ENCODE measurements at regions not wholly inside any gene's neighbourhood (a gene's known extent, or its start where the extent isn't known, plus 50 kb on each side); places are given as distances from the start of the nearest gene placed in this dataset.

GRCh38 chr9:28770827-28771226 lies 1197.5 kb upstream of the C9orf72 start:
- no peak for DNase-seq (ENCODE audit: low spot score)
- H3K4me3 Mint-ChIP-seq: no peak overlapping the region
- H3K27me3 Mint-ChIP-seq (ENCODE audit: low read depth): no peaks in the 10 kb centered on the region
- H3K36me3 Mint-ChIP-seq (ENCODE audit: low read depth): no peaks in the 10 kb centered on the region
- H3K4me1 Mint-ChIP-seq (ENCODE audit: low read depth): no peaks in the 10 kb centered on the region
- no peak overlapping the region for H3K27ac Mint-ChIP-seq
- H3K9me3 Mint-ChIP-seq: no peaks in the 10 kb centered on the region

GRCh38 chr9:28774433-28775235 lies 1201.4 kb upstream of the C9orf72 start:
- no peaks in the 10 kb centered on the region for H3K36me3 Mint-ChIP-seq (ENCODE audit: low read depth)
- DNase-seq (ENCODE audit: low spot score): no peak
- H3K27ac Mint-ChIP-seq: no peak overlapping the region
- no peaks in the 10 kb centered on the region for H3K27me3 Mint-ChIP-seq (ENCODE audit: low read depth)
- no peaks in the 10 kb centered on the region for H3K9me3 Mint-ChIP-seq
- no peak overlapping the region for H3K4me3 Mint-ChIP-seq
- no peaks in the 10 kb centered on the region for H3K4me1 Mint-ChIP-seq (ENCODE audit: low read depth)

- Mint-ChIP-seq H3K27ac (no peak overlapping the region), H3K9me3 (no peaks in the 10 kb centered on the region), H3K27me3 (ENCODE audit: low read depth) (no peaks in the 10 kb centered on the region), H3K36me3 (ENCODE audit: low read depth) (no peaks in the 10 kb centered on the region), H3K4me1 (ENCODE audit: low read depth) (no peaks in the 10 kb centered on the region), H3K4me3 (no peak overlapping the region)
- no peak for DNase-seq (ENCODE audit: low spot score)
Measured at GRCh38 chr9:28779243-28779642, 1206.0 kb upstream of the C9orf72 start.

GRCh38 chr9:28781481-28781880 lies 1208.2 kb upstream of the C9orf72 start:
- no peaks in the 10 kb centered on the region for H3K4me1 Mint-ChIP-seq (ENCODE audit: low read depth)
- no peaks in the 10 kb centered on the region for H3K27me3 Mint-ChIP-seq (ENCODE audit: low read depth)
- DNase-seq (ENCODE audit: low spot score): no peak
- no peak overlapping the region for H3K27ac Mint-ChIP-seq
- H3K36me3 Mint-ChIP-seq (ENCODE audit: low read depth): no peaks in the 10 kb centered on the region
- H3K9me3 Mint-ChIP-seq: no peaks in the 10 kb centered on the region
- no peak overlapping the region for H3K4me3 Mint-ChIP-seq

GRCh38 chr9:28782630-28783029 lies 1209.3 kb upstream of the C9orf72 start:
- no peak overlapping the region for H3K4me3 Mint-ChIP-seq
- no peaks in the 10 kb centered on the region for H3K9me3 Mint-ChIP-seq
- H3K27ac Mint-ChIP-seq: no peak overlapping the region
- H3K36me3 Mint-ChIP-seq (ENCODE audit: low read depth): no peaks in the 10 kb centered on the region
- DNase-seq (ENCODE audit: low spot score): no peak
- no peaks in the 10 kb centered on the region for H3K4me1 Mint-ChIP-seq (ENCODE audit: low read depth)
- no peaks in the 10 kb centered on the region for H3K27me3 Mint-ChIP-seq (ENCODE audit: low read depth)

GRCh38 chr9:28792716-28793115 lies 1219.4 kb upstream of the C9orf72 start:
- Mint-ChIP-seq H3K27me3 (ENCODE audit: low read depth) (no peaks in the 10 kb centered on the region), H3K36me3 (ENCODE audit: low read depth) (no peaks in the 10 kb centered on the region), H3K27ac (no peak overlapping the region)

GRCh38 chr9:28799876-28800275 lies 1226.6 kb upstream of the C9orf72 start:
- Mint-ChIP-seq H3K36me3 (ENCODE audit: low read depth) (no peaks in the 10 kb centered on the region), H3K27ac (no peak overlapping the region)

More at GRCh38 chr9:28792716-28793115, 1219.4 kb upstream of the C9orf72 start:
- Mint-ChIP-seq H3K4me1 (ENCODE audit: low read depth) (no peaks in the 10 kb centered on the region), H3K9me3 (no peaks in the 10 kb centered on the region), H3K4me3 (no peak overlapping the region)
- no peak for DNase-seq (ENCODE audit: low spot score)

GRCh38 chr9:28801144-28801799 lies 1228.0 kb upstream of the C9orf72 start:
- Mint-ChIP-seq H3K4me1 (ENCODE audit: low read depth) (no peaks in the 10 kb centered on the region), H3K27ac (no peak overlapping the region), H3K4me3 (no peak overlapping the region), H3K9me3 (no peaks in the 10 kb centered on the region), H3K27me3 (ENCODE audit: low read depth) (no peaks in the 10 kb centered on the region), H3K36me3 (ENCODE audit: low read depth) (no peaks in the 10 kb centered on the region)
- no peak for DNase-seq (ENCODE audit: low spot score)

More at GRCh38 chr9:28799876-28800275, 1226.6 kb upstream of the C9orf72 start:
- Mint-ChIP-seq H3K4me1 (ENCODE audit: low read depth) (no peaks in the 10 kb centered on the region), H3K27me3 (ENCODE audit: low read depth) (no peaks in the 10 kb centered on the region), H3K9me3 (no peaks in the 10 kb centered on the region), H3K4me3 (no peak overlapping the region)
- DNase-seq (ENCODE audit: low spot score): no peak

GRCh38 chr9:28805197-28805596 lies 1231.9 kb upstream of the C9orf72 start:
- Mint-ChIP-seq H3K36me3 (ENCODE audit: low read depth) (no peaks in the 10 kb centered on the region), H3K4me1 (ENCODE audit: low read depth) (no peaks in the 10 kb centered on the region), H3K27ac (no peak overlapping the region), H3K9me3 (peaks cover 3% of the 10 kb centered on the region), H3K27me3 (ENCODE audit: low read depth) (no peaks in the 10 kb centered on the region), H3K4me3 (no peak overlapping the region)
- no peak for DNase-seq (ENCODE audit: low spot score)

GRCh38 chr9:28808042-28808441 lies 1234.8 kb upstream of the C9orf72 start:
- Mint-ChIP-seq H3K9me3 (peaks cover 3% of the 10 kb centered on the region), H3K4me1 (ENCODE audit: low read depth) (no peaks in the 10 kb centered on the region), H3K27me3 (ENCODE audit: low read depth) (no peaks in the 10 kb centered on the region), H3K27ac (no peak overlapping the region), H3K4me3 (no peak overlapping the region), H3K36me3 (ENCODE audit: low read depth) (no peaks in the 10 kb centered on the region)
- DNase-seq (ENCODE audit: low spot score): no peak

GRCh38 chr9:28810388-28811075 lies 1237.3 kb upstream of the C9orf72 start:
- no peak for DNase-seq (ENCODE audit: low spot score)
- H3K4me1 Mint-ChIP-seq (ENCODE audit: low read depth): no peaks in the 10 kb centered on the region
- no peak overlapping the region for H3K4me3 Mint-ChIP-seq
- no peaks in the 10 kb centered on the region for H3K27me3 Mint-ChIP-seq (ENCODE audit: low read depth)
- peaks cover 3% of the 10 kb centered on the region for H3K9me3 Mint-ChIP-seq
- no peaks in the 10 kb centered on the region for H3K36me3 Mint-ChIP-seq (ENCODE audit: low read depth)
- no peak overlapping the region for H3K27ac Mint-ChIP-seq

- Mint-ChIP-seq H3K27me3 (ENCODE audit: low read depth) (no peaks in the 10 kb centered on the region), H3K36me3 (ENCODE audit: low read depth) (no peaks in the 10 kb centered on the region), H3K27ac (no peak overlapping the region), H3K4me3 (no peak overlapping the region), H3K9me3 (peaks cover 4% of the 10 kb centered on the region), H3K4me1 (ENCODE audit: low read depth) (no peaks in the 10 kb centered on the region)
- no peak for DNase-seq (ENCODE audit: low spot score)
Measured at GRCh38 chr9:28820741-28821140, 1247.5 kb upstream of the C9orf72 start.

GRCh38 chr9:28821240-28821639 lies 1248.0 kb upstream of the C9orf72 start:
- Mint-ChIP-seq H3K4me3 (no peak overlapping the region), H3K27ac (no peak overlapping the region), H3K4me1 (ENCODE audit: low read depth) (no peaks in the 10 kb centered on the region), H3K9me3 (peaks cover 4% of the 10 kb centered on the region), H3K27me3 (ENCODE audit: low read depth) (no peaks in the 10 kb centered on the region), H3K36me3 (ENCODE audit: low read depth) (no peaks in the 10 kb centered on the region)
- no peak for DNase-seq (ENCODE audit: low spot score)

- Mint-ChIP-seq H3K9me3 (peaks cover 4% of the 10 kb centered on the region), H3K27ac (no peak overlapping the region)
Measured at GRCh38 chr9:28824432-28824963, 1251.2 kb upstream of the C9orf72 start.

More at GRCh38 chr9:28824432-28824963, 1251.2 kb upstream of the C9orf72 start:
- Mint-ChIP-seq H3K4me1 (ENCODE audit: low read depth) (no peaks in the 10 kb centered on the region), H3K4me3 (no peak overlapping the region), H3K27me3 (ENCODE audit: low read depth) (no peaks in the 10 kb centered on the region), H3K36me3 (ENCODE audit: low read depth) (no peaks in the 10 kb centered on the region)
- DNase-seq (ENCODE audit: low spot score): no peak

Data from T-helper 2 cell treated with Interferon-gamma antibody and Interleukin-4, amounts not matched to agents 5 μg/mL and 100 μg/mL, for 36 hours (primary cell).